ENCODE measurements at regions not wholly inside any gene's neighbourhood (a gene's known extent, or its start where the extent isn't known, plus 50 kb on each side); places are given as distances from the start of the nearest gene placed in this dataset.

DNA sequence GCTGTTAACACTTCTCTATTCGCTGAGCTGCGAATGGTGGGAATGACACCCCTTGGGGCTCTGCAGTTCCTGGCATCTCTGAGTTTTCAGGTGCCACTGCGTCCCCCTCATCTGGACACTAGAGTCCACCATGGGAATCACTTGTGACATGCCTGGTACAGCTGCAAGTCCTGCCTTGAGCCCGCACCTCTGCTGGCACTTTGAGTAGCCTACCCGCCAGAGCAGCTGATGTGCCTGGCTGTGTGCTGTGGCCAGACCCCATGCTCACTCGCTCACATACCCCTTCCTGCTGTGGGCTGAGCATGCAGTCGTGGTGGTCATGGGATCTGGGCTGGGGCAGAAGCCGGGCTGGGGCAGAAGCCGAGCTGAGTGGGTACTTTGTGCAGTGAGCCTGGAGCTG lies 117.6 kb downstream of the RND3 start:
- H3K4me3 Mint-ChIP-seq (ENCODE audit: unreplicated experiment), result no peak overlapping the region
- H3K27me3 Mint-ChIP-seq (ENCODE audit: unreplicated experiment), result peaks cover 3% of the 10 kb centered on the region
- no peak overlapping the region for H3K27ac Mint-ChIP-seq (ENCODE audit: unreplicated experiment)
- H3K9me3 Mint-ChIP-seq (ENCODE audit: unreplicated experiment), result no peaks in the 10 kb centered on the region
- TF ChIP-seq, protein P1, sequence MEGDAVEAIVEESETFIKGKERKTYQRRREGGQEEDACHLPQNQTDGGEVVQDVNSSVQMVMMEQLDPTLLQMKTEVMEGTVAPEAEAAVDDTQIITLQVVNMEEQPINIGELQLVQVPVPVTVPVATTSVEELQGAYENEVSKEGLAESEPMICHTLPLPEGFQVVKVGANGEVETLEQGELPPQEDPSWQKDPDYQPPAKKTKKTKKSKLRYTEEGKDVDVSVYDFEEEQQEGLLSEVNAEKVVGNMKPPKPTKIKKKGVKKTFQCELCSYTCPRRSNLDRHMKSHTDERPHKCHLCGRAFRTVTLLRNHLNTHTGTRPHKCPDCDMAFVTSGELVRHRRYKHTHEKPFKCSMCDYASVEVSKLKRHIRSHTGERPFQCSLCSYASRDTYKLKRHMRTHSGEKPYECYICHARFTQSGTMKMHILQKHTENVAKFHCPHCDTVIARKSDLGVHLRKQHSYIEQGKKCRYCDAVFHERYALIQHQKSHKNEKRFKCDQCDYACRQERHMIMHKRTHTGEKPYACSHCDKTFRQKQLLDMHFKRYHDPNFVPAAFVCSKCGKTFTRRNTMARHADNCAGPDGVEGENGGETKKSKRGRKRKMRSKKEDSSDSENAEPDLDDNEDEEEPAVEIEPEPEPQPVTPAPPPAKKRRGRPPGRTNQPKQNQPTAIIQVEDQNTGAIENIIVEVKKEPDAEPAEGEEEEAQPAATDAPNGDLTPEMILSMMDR (IDR thresholded peaks at IDR 0.05; ENCODE audit: unreplicated experiment), result no peak
- no peaks in the 10 kb centered on the region for H3K36me3 Mint-ChIP-seq (ENCODE audit: low read depth, unreplicated experiment)
- no peaks in the 10 kb centered on the region for H3K4me1 Mint-ChIP-seq (ENCODE audit: unreplicated experiment)
- DNase-seq (ENCODE audit: low spot score), result no peak

GRCh38 chr2:150358468-150358807 lies 129.0 kb downstream of the RND3 start:
- H3K4me1 Mint-ChIP-seq (ENCODE audit: unreplicated experiment), result no peaks in the 10 kb centered on the region
- H3K27ac Mint-ChIP-seq (ENCODE audit: unreplicated experiment), result no peak overlapping the region
- H3K27me3 Mint-ChIP-seq (ENCODE audit: unreplicated experiment), result no peaks in the 10 kb centered on the region
- no peak for DNase-seq (ENCODE audit: low spot score)
- no peak overlapping the region for H3K4me3 Mint-ChIP-seq (ENCODE audit: unreplicated experiment)
- TF ChIP-seq, protein P1 (IDR thresholded peaks at IDR 0.05; ENCODE audit: unreplicated experiment), result no peak
- H3K36me3 Mint-ChIP-seq (ENCODE audit: low read depth, unreplicated experiment), result no peaks in the 10 kb centered on the region
- no peaks in the 10 kb centered on the region for H3K9me3 Mint-ChIP-seq (ENCODE audit: unreplicated experiment)

GRCh38 chr2:150357770-150358467 lies 129.5 kb downstream of the RND3 start:
- DNase-seq (ENCODE audit: low spot score), result no peak

GRCh38 chr2:150355440-150355839 lies 132.0 kb downstream of the RND3 start:
- Mint-ChIP-seq H3K27me3 (ENCODE audit: unreplicated experiment) (no peaks in the 10 kb centered on the region), H3K27ac (ENCODE audit: unreplicated experiment) (no peak overlapping the region), H3K4me1 (ENCODE audit: unreplicated experiment) (no peaks in the 10 kb centered on the region), H3K4me3 (ENCODE audit: unreplicated experiment) (no peak overlapping the region), H3K36me3 (ENCODE audit: low read depth, unreplicated experiment) (no peaks in the 10 kb centered on the region), H3K9me3 (ENCODE audit: unreplicated experiment) (no peaks in the 10 kb centered on the region)
- DNase-seq (ENCODE audit: low spot score), result no peak
- TF ChIP-seq, protein P1 (IDR thresholded peaks at IDR 0.05; ENCODE audit: unreplicated experiment), result no peak

More at GRCh38 chr2:150357770-150358467, 129.5 kb downstream of the RND3 start:
- no peaks in the 10 kb centered on the region for H3K9me3 Mint-ChIP-seq (ENCODE audit: unreplicated experiment)
- H3K4me3 Mint-ChIP-seq (ENCODE audit: unreplicated experiment), result no peak overlapping the region
- no peak overlapping the region for H3K27ac Mint-ChIP-seq (ENCODE audit: unreplicated experiment)
- H3K27me3 Mint-ChIP-seq (ENCODE audit: unreplicated experiment), result no peaks in the 10 kb centered on the region
- TF ChIP-seq, protein P1 (IDR thresholded peaks at IDR 0.05; ENCODE audit: unreplicated experiment), result no peak
- no peaks in the 10 kb centered on the region for H3K36me3 Mint-ChIP-seq (ENCODE audit: low read depth, unreplicated experiment)
- H3K4me1 Mint-ChIP-seq (ENCODE audit: unreplicated experiment), result no peaks in the 10 kb centered on the region

DNA sequence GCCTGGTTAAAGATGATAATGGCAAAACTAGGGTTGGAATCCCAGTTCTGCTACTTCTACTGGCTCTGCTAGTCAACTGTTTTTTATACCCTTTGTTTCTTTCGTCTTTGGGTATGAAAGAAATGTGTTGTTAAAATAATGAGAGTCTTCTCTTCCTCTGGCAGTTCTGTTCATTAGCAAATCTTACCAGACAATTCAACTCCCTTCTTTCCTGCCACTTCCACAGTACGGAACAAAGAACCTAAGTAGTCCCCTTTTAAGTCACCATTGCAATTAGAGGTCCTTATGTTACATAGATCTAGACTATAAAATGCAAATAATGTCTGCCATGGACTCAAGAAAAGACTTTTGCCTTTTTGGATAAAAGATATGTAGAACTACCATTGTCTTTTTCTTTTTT lies 134.1 kb downstream of the RND3 start:
- Mint-ChIP-seq H3K4me1 (ENCODE audit: unreplicated experiment) (no peaks in the 10 kb centered on the region), H3K9me3 (ENCODE audit: unreplicated experiment) (no peaks in the 10 kb centered on the region), H3K4me3 (ENCODE audit: unreplicated experiment) (no peak overlapping the region), H3K27me3 (ENCODE audit: unreplicated experiment) (no peaks in the 10 kb centered on the region), H3K36me3 (ENCODE audit: low read depth, unreplicated experiment) (no peaks in the 10 kb centered on the region), H3K27ac (ENCODE audit: unreplicated experiment) (no peak overlapping the region)
- TF ChIP-seq, protein P1 (IDR thresholded peaks at IDR 0.05; ENCODE audit: unreplicated experiment), result no peak
- no peak for DNase-seq (ENCODE audit: low spot score)
